ENCODE measurements at regions not wholly inside any gene's neighbourhood (a gene's known extent, or its start where the extent isn't known, plus 50 kb on each side); places are given as distances from the start of the nearest gene placed in this dataset.

GRCh38 chr18:75777630-75778029, 350.1 kb upstream of the SMIM21 start:
- TF ChIP-seq CTCF (conservative IDR thresholded peaks at IDR 0.05) (no peak), EZH2 (IDR thresholded peaks at IDR 0.05; ENCODE audit: low read depth) (no peak)
